ENCODE measurements at regions not wholly inside any gene's neighbourhood (a gene's known extent, or its start where the extent isn't known, plus 50 kb on each side); places are given as distances from the start of the nearest gene placed in this dataset.

- ChIA-PET POLR2A (interaction anchor here (0.7 to 2.1 kb wide), 5 partner anchors 15 to 522 kb away, joined by 3 to 8 read pairs (median 5); no protein-coding TSS in a partner anchor), CTCF (no interaction called here)
- peak overlapping the region; percentile 3 for H3K4me3 Mint-ChIP-seq
- H3K9me3 Mint-ChIP-seq, result peaks cover 14% of the 10 kb centered on the region
- peak overlapping the region; percentile 88 for H3K27ac Mint-ChIP-seq
- no peaks in the 10 kb centered on the region for H3K27me3 Mint-ChIP-seq
- peaks cover 95% of the 10 kb centered on the region for H3K4me1 Mint-ChIP-seq
- DNase-seq, result no peak
- H3K36me3 Mint-ChIP-seq (ENCODE audit: low read depth), result peaks cover 15% of the 10 kb centered on the region
Measured at GRCh38 chr6:14732226-14732843, 513.5 kb upstream of the JARID2 start.

- POLR2A ChIA-PET, result interaction anchor here (1.4 to 2.1 kb wide), 3 partner anchors 10 to 16 kb away, joined by 5 to 8 read pairs (median 5); no protein-coding TSS in a partner anchor
Measured at GRCh38 chr6:14732844-14733757, 512.8 kb upstream of the JARID2 start.

GRCh38 chr6:14734052-14734415 lies 511.8 kb upstream of the JARID2 start:
- Mint-ChIP-seq H3K27me3 (no peaks in the 10 kb centered on the region), H3K4me1 (peaks cover 86% of the 10 kb centered on the region), H3K27ac (peak overlapping the region; percentile 88), H3K9me3 (peaks cover 10% of the 10 kb centered on the region), H3K4me3 (no peak overlapping the region), H3K36me3 (ENCODE audit: low read depth) (peaks cover 11% of the 10 kb centered on the region)
- POLR2A ChIA-PET, result interaction anchor here (1.4 to 2.1 kb wide), 2 partner anchors 9 to 14 kb away, joined by 5 read pairs; no protein-coding TSS in a partner anchor
- DNase-seq, result no peak
- CTCF ChIA-PET, result no interaction called here

More at GRCh38 chr6:14732844-14733757, 512.8 kb upstream of the JARID2 start:
- H3K9me3 Mint-ChIP-seq, result peaks cover 13% of the 10 kb centered on the region
- H3K27ac Mint-ChIP-seq, result peak overlapping the region; percentile 88
- peaks cover 15% of the 10 kb centered on the region for H3K36me3 Mint-ChIP-seq (ENCODE audit: low read depth)
- CTCF ChIA-PET, result no interaction called here
- DNase-seq, result peak; percentile 44
- no peaks in the 10 kb centered on the region for H3K27me3 Mint-ChIP-seq
- H3K4me3 Mint-ChIP-seq, result peak overlapping the region; percentile 3
- peaks cover 91% of the 10 kb centered on the region for H3K4me1 Mint-ChIP-seq

- CTCF ChIA-PET, result no interaction called here
- Mint-ChIP-seq H3K27me3 (no peaks in the 10 kb centered on the region), H3K4me3 (no peak overlapping the region), H3K4me1 (peaks cover 80% of the 10 kb centered on the region), H3K36me3 (ENCODE audit: low read depth) (peaks cover 12% of the 10 kb centered on the region), H3K9me3 (peaks cover 10% of the 10 kb centered on the region), H3K27ac (peak overlapping the region; percentile 88)
- peak; percentile 50 for DNase-seq
- POLR2A ChIA-PET, result interaction anchor here (1.4 to 2.1 kb wide), 3 partner anchors 8 to 13 kb away, joined by 3 to 5 read pairs (median 5); no protein-coding TSS in a partner anchor
Measured at GRCh38 chr6:14734416-14735340, 511.2 kb upstream of the JARID2 start.

- Mint-ChIP-seq H3K9me3 (peaks cover 13% of the 10 kb centered on the region), H3K27ac (peak overlapping the region; percentile 41), H3K36me3 (ENCODE audit: low read depth) (peaks cover 22% of the 10 kb centered on the region), H3K4me3 (no peak overlapping the region), H3K4me1 (peaks cover 74% of the 10 kb centered on the region), H3K27me3 (no peaks in the 10 kb centered on the region)
- ChIA-PET POLR2A (interaction anchor here (1.4 kb wide), 1 partner anchor 9 kb away, joined by 3 read pairs; no protein-coding TSS in a partner anchor), CTCF (no interaction called here)
- DNase-seq, result no peak
Measured at GRCh38 chr6:14735956-14736486, 509.8 kb upstream of the JARID2 start.

- peaks cover 70% of the 10 kb centered on the region for H3K4me1 Mint-ChIP-seq
- peaks cover 13% of the 10 kb centered on the region for H3K9me3 Mint-ChIP-seq
- ChIA-PET CTCF (no interaction called here), POLR2A (interaction anchor here (1.4 kb wide), 1 partner anchor 9 kb away, joined by 3 read pairs; no protein-coding TSS in a partner anchor)
- DNase-seq, result no peak
- peaks cover 25% of the 10 kb centered on the region for H3K36me3 Mint-ChIP-seq (ENCODE audit: low read depth)
- H3K27ac Mint-ChIP-seq, result peak overlapping the region; percentile 31
- H3K4me3 Mint-ChIP-seq, result no peak overlapping the region
- no peaks in the 10 kb centered on the region for H3K27me3 Mint-ChIP-seq
Measured at GRCh38 chr6:14736554-14736953, 509.3 kb upstream of the JARID2 start.

- Mint-ChIP-seq H3K9me3 (peaks cover 17% of the 10 kb centered on the region), H3K27ac (no peak overlapping the region), H3K4me3 (no peak overlapping the region), H3K36me3 (ENCODE audit: low read depth) (peaks cover 32% of the 10 kb centered on the region), H3K27me3 (no peaks in the 10 kb centered on the region), H3K4me1 (peaks cover 68% of the 10 kb centered on the region)
- ChIA-PET CTCF (no interaction called here), POLR2A (no interaction called here)
- DNase-seq, result no peak
Measured at GRCh38 chr6:14738497-14738896, 507.4 kb upstream of the JARID2 start.

GRCh38 chr6:14738933-14739332 lies 506.9 kb upstream of the JARID2 start:
- no peak for DNase-seq
- H3K4me1 Mint-ChIP-seq, result peaks cover 68% of the 10 kb centered on the region
- H3K9me3 Mint-ChIP-seq, result peaks cover 14% of the 10 kb centered on the region
- no peak overlapping the region for H3K4me3 Mint-ChIP-seq
- CTCF ChIA-PET, result no interaction called here
- H3K27ac Mint-ChIP-seq, result no peak overlapping the region
- H3K27me3 Mint-ChIP-seq, result no peaks in the 10 kb centered on the region
- peaks cover 29% of the 10 kb centered on the region for H3K36me3 Mint-ChIP-seq (ENCODE audit: low read depth)
- POLR2A ChIA-PET, result no interaction called here

GRCh38 chr6:14739827-14740226 lies 506.0 kb upstream of the JARID2 start:
- Mint-ChIP-seq H3K27ac (no peak overlapping the region), H3K4me1 (peaks cover 63% of the 10 kb centered on the region), H3K9me3 (peaks cover 7% of the 10 kb centered on the region), H3K36me3 (ENCODE audit: low read depth) (peaks cover 22% of the 10 kb centered on the region), H3K4me3 (no peak overlapping the region), H3K27me3 (no peaks in the 10 kb centered on the region)
- ChIA-PET CTCF (interaction anchor here (0.6 kb wide), 1 partner anchor 362 kb away, joined by 3 read pairs; no protein-coding TSS in a partner anchor), POLR2A (no interaction called here)
- DNase-seq, result no peak

GRCh38 chr6:14742171-14742570 lies 503.7 kb upstream of the JARID2 start:
- peaks cover 7% of the 10 kb centered on the region for H3K9me3 Mint-ChIP-seq
- POLR2A ChIA-PET, result interaction anchor here (2.3 kb wide), 1 partner anchor 13 kb away, joined by 5 read pairs; no protein-coding TSS in a partner anchor
- CTCF ChIA-PET, result no interaction called here
- H3K27me3 Mint-ChIP-seq, result no peaks in the 10 kb centered on the region
- H3K27ac Mint-ChIP-seq, result peak overlapping the region; percentile 26
- no peak for DNase-seq
- H3K4me1 Mint-ChIP-seq, result peaks cover 56% of the 10 kb centered on the region
- no peak overlapping the region for H3K4me3 Mint-ChIP-seq
- H3K36me3 Mint-ChIP-seq (ENCODE audit: low read depth), result peaks cover 22% of the 10 kb centered on the region

GRCh38 chr6:14742680-14743079 lies 503.2 kb upstream of the JARID2 start:
- H3K4me3 Mint-ChIP-seq, result no peak overlapping the region
- ChIA-PET CTCF (no interaction called here), POLR2A (interaction anchor here (1.6 to 2.3 kb wide), 2 partner anchors 9 to 13 kb away, joined by 5 read pairs; no protein-coding TSS in a partner anchor)
- peak overlapping the region; percentile 89 for H3K27ac Mint-ChIP-seq
- peaks cover 22% of the 10 kb centered on the region for H3K36me3 Mint-ChIP-seq (ENCODE audit: low read depth)
- no peaks in the 10 kb centered on the region for H3K27me3 Mint-ChIP-seq
- DNase-seq, result no peak
- peaks cover 7% of the 10 kb centered on the region for H3K9me3 Mint-ChIP-seq
- peaks cover 55% of the 10 kb centered on the region for H3K4me1 Mint-ChIP-seq

- DNase-seq, result no peak
- POLR2A ChIA-PET, result interaction anchor here (1.0 to 2.3 kb wide), 4 partner anchors 9 to 107 kb away, joined by 3 to 5 read pairs (median 4); no protein-coding TSS in a partner anchor
- peaks cover 59% of the 10 kb centered on the region for H3K4me1 Mint-ChIP-seq
- peaks cover 7% of the 10 kb centered on the region for H3K9me3 Mint-ChIP-seq
- CTCF ChIA-PET, result no interaction called here
- H3K27ac Mint-ChIP-seq, result peak overlapping the region; percentile 89
- no peaks in the 10 kb centered on the region for H3K27me3 Mint-ChIP-seq
- H3K4me3 Mint-ChIP-seq, result peak overlapping the region; percentile 19
- peaks cover 22% of the 10 kb centered on the region for H3K36me3 Mint-ChIP-seq (ENCODE audit: low read depth)
Measured at GRCh38 chr6:14743144-14743473, 502.8 kb upstream of the JARID2 start.

All from activated CD4-positive, alpha-beta memory T cell treated with anti-CD3 and anti-CD28 coated beads, Interleukin-2, amount 10 ng/mL, durations not matched to agents 7 days and 5 days (primary cell).